ENCODE measurements at regions not wholly inside any gene's neighbourhood (a gene's known extent, or its start where the extent isn't known, plus 50 kb on each side); places are given as distances from the start of the nearest gene placed in this dataset.

DNA sequence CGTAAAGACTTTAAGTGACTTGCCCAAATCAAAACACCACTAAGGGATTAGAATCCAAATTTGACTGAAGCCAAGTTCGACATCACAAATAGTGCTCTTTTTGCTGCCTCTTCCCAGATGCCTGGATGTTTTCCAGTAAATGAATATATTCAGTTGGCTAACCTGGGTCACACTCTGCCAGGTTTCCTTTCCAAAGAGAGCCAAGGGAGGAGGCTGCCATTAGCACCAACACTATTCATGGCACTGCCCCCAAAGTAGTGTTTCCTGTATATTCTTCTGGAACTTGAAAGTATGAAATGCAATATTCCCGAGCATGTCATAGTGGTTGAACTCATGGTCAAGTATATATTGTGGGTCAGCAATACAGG lies 219.3 kb upstream of the UBASH3B start:
- no peak overlapping the region for H3K4me3 ChIP-seq (ENCODE audit: low read length)
- Mint-ChIP-seq H3K27ac (no peak overlapping the region), H3K4me3 (no peak overlapping the region), H3K9me3 (peaks cover 0 to 4% (median 0%) of the 10 kb centered on the region in 11 donors), H3K4me1 (peaks cover 0 to 11% (median 4%) of the 10 kb centered on the region in 7 donors), H3K36me3 (peaks cover 0 to 3% (median 0%) of the 10 kb centered on the region in 5 donors), H3K27me3 (peaks cover 12 to 40% (median 28%) of the 10 kb centered on the region in 5 donors)
- H3K27ac ChIP-seq (ENCODE audit: low read depth, low read length) = no peak overlapping the region
- ChIA-PET POLR2A (no interaction called here), CTCF (no interaction called here)
- DNase-seq = no peak
- H3K9me3 ChIP-seq (ENCODE audit: control insufficient read depth in 2 of 3, low read length in 3 of 3) = no peaks in the 10 kb centered on the region
- H3K4me1 ChIP-seq (ENCODE audit: control insufficient read depth in 2 of 2, insufficient read depth in 2 of 2, low read length in 2 of 2) = no peaks in the 10 kb centered on the region
- no peak for ATAC-seq
- no peaks in the 10 kb centered on the region for H3K36me3 ChIP-seq (ENCODE audit: control insufficient read depth in 2 of 3, insufficient read depth in 3 of 3, low read length in 3 of 3)
- H3K27me3 ChIP-seq (ENCODE audit: control insufficient read depth in 2 of 2, insufficient read depth in 2 of 2, low read length in 2 of 2) = peaks cover 0 to 7% of the 10 kb centered on the region in 2 donors
- intact Hi-C loops (cut with micrococcal nuclease) = no loop called here

DNA sequence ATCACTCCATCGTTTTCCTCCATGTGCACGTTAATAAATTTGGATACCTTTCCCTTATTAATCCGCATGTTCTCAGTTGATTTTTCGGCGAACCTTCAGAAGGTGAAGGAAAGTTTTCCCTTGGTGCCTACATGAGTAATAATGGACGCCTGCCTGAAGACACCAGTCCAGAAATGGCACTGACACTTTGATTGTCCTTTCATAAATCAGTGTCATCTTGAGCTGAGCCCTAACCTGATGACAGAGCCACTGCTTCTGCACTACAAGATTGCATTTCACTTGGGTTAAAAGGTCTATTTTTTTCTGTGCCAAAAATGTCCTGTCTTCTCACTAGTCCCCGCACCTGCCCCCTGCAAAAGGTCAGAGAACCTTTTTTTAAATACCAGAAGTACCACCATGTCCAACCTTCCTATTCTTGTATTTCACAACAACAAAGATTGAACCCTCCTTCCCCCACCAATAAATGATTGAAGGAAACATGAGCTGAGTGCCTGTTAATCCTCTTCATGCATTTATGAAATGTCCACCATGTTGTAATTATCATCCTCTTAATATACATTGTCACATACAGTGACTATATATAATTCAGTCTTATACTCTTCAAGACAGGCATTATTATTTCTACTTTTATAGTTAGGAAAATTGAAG lies 219.9 kb upstream of the UBASH3B start:
- peaks cover 0 to 3% (median 0%) of the 10 kb centered on the region in 5 donors for H3K36me3 Mint-ChIP-seq
- H3K27ac ChIP-seq (ENCODE audit: low read depth, low read length) = no peak overlapping the region
- no peaks in the 10 kb centered on the region for H3K36me3 ChIP-seq (ENCODE audit: control insufficient read depth in 2 of 3, insufficient read depth in 3 of 3, low read length in 3 of 3)
- ChIA-PET CTCF (no interaction called here), POLR2A (no interaction called here)
- peaks cover 0 to 5% of the 10 kb centered on the region in 2 donors for H3K27me3 ChIP-seq (ENCODE audit: control insufficient read depth in 2 of 2, insufficient read depth in 2 of 2, low read length in 2 of 2)
- peaks cover 0 to 8% (median 4%) of the 10 kb centered on the region in 7 donors for H3K4me1 Mint-ChIP-seq
- H3K4me3 Mint-ChIP-seq = no peak overlapping the region
- DNase-seq = no peak
- no peak overlapping the region for H3K4me3 ChIP-seq (ENCODE audit: low read length)
- H3K27ac Mint-ChIP-seq = no peak overlapping the region
- no peaks in the 10 kb centered on the region for H3K4me1 ChIP-seq (ENCODE audit: control insufficient read depth in 2 of 2, insufficient read depth in 2 of 2, low read length in 2 of 2)
- intact Hi-C loops (cut with micrococcal nuclease) = no loop called here
- H3K27me3 Mint-ChIP-seq = peaks cover 9 to 37% (median 27%) of the 10 kb centered on the region in 5 donors
- no peak for ATAC-seq
- H3K9me3 ChIP-seq (ENCODE audit: control insufficient read depth in 2 of 3, low read length in 3 of 3) = no peaks in the 10 kb centered on the region
- peaks cover 0 to 4% (median 0%) of the 10 kb centered on the region in 11 donors for H3K9me3 Mint-ChIP-seq

DNA sequence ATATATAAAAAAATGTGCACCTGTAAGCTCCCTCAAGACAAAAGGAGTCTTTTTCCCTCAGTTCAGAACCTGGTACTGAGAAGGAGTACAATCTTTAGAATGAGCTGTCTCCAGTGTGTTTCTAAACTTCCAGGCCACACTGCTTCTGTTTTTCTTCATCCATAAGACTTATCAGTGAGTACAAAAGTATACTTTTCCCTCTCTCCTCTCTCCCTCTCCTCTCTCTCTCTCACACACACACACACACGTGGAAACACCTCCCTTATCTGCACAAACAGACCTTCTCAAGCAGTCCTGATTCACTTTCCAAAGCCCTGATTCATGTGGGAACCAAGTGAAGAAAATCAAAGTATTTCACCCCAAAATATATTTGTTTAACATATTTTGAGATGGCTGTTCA lies 220.7 kb upstream of the UBASH3B start:
- H3K27me3 ChIP-seq (ENCODE audit: control insufficient read depth in 2 of 2, insufficient read depth in 2 of 2, low read length in 2 of 2) = no peaks in the 10 kb centered on the region
- peaks cover 0 to 4% (median 0%) of the 10 kb centered on the region in 11 donors for H3K9me3 Mint-ChIP-seq
- ChIA-PET POLR2A (no interaction called here), CTCF (no interaction called here)
- ATAC-seq (no peak), DNase-seq (no peak)
- no peak overlapping the region for H3K4me3 ChIP-seq (ENCODE audit: low read length)
- no peak overlapping the region for H3K27ac Mint-ChIP-seq
- intact Hi-C loops (cut with micrococcal nuclease) = no loop called here
- H3K4me1 Mint-ChIP-seq = peaks cover 0 to under 1% (median 0%) of the 10 kb centered on the region in 7 donors
- no peak overlapping the region for H3K27ac ChIP-seq (ENCODE audit: low read depth, low read length)
- H3K9me3 ChIP-seq (ENCODE audit: control insufficient read depth in 2 of 3, low read length in 3 of 3) = no peaks in the 10 kb centered on the region
- peaks cover 0 to 3% (median 0%) of the 10 kb centered on the region in 5 donors for H3K36me3 Mint-ChIP-seq
- no peak overlapping the region for H3K4me3 Mint-ChIP-seq
- no peaks in the 10 kb centered on the region for H3K36me3 ChIP-seq (ENCODE audit: control insufficient read depth in 2 of 3, insufficient read depth in 3 of 3, low read length in 3 of 3)
- no peaks in the 10 kb centered on the region for H3K4me1 ChIP-seq (ENCODE audit: control insufficient read depth in 2 of 2, insufficient read depth in 2 of 2, low read length in 2 of 2)
- H3K27me3 Mint-ChIP-seq = peaks cover 2 to 28% (median 21%) of the 10 kb centered on the region in 5 donors

DNA sequence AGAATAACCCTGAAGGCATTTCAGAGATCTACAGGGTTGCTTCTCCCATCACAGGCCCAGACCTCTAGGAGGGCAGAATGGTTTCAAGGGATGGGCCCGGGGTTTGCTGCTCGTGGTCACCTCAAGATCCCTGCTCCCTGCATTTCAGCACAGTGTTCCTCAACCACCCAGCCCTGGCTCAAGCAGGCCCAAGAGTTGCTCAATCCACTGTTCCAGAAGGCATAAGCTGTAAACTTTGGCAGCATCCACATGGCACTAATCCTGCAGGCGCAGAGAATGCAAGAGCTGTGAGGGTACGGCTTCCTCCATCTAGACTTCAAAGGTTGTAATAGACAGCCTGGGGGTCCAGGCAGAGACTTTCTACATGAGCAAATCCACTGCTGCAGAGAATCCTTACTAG lies 225.0 kb upstream of the UBASH3B start:
- ATAC-seq (no peak), DNase-seq (no peak)
- Mint-ChIP-seq H3K4me1 (no peaks in the 10 kb centered on the region), H3K27ac (no peak overlapping the region), H3K9me3 (peaks cover 0 to 3% (median 0%) of the 10 kb centered on the region in 11 donors), H3K4me3 (no peak overlapping the region), H3K27me3 (peaks cover 0 to 25% (median 14%) of the 10 kb centered on the region in 5 donors), H3K36me3 (no peaks in the 10 kb centered on the region)
- H3K36me3 ChIP-seq (ENCODE audit: control insufficient read depth in 2 of 3, insufficient read depth in 3 of 3, low read length in 3 of 3) = no peaks in the 10 kb centered on the region
- intact Hi-C loops (cut with micrococcal nuclease) = no loop called here
- H3K4me1 ChIP-seq (ENCODE audit: control insufficient read depth in 2 of 2, insufficient read depth in 2 of 2, low read length in 2 of 2) = no peaks in the 10 kb centered on the region
- no peak overlapping the region for H3K27ac ChIP-seq (ENCODE audit: low read depth, low read length)
- POLR2A ChIA-PET = no interaction called here
- CTCF ChIA-PET = no interaction called here
- no peak overlapping the region for H3K4me3 ChIP-seq (ENCODE audit: low read length)
- H3K27me3 ChIP-seq (ENCODE audit: control insufficient read depth in 2 of 2, insufficient read depth in 2 of 2, low read length in 2 of 2) = no peaks in the 10 kb centered on the region
- H3K9me3 ChIP-seq (ENCODE audit: control insufficient read depth in 2 of 3, low read length in 3 of 3) = no peaks in the 10 kb centered on the region

- no peak overlapping the region for H3K27ac Mint-ChIP-seq
- H3K27ac ChIP-seq (ENCODE audit: low read depth, low read length) = no peak overlapping the region
- no peaks in the 10 kb centered on the region for H3K9me3 ChIP-seq (ENCODE audit: control insufficient read depth in 2 of 3, low read length in 3 of 3)
- H3K4me3 ChIP-seq (ENCODE audit: low read length) = no peak overlapping the region
- H3K4me3 Mint-ChIP-seq = no peak overlapping the region
- CTCF ChIA-PET = no interaction called here
- H3K27me3 ChIP-seq (ENCODE audit: control insufficient read depth in 2 of 2, insufficient read depth in 2 of 2, low read length in 2 of 2) = no peaks in the 10 kb centered on the region
- peaks cover 0 to 28% (median 15%) of the 10 kb centered on the region in 5 donors for H3K27me3 Mint-ChIP-seq
- ATAC-seq (no peak), DNase-seq (no peak)
- H3K36me3 Mint-ChIP-seq = no peaks in the 10 kb centered on the region
- peaks cover 0 to 3% (median 0%) of the 10 kb centered on the region in 11 donors for H3K9me3 Mint-ChIP-seq
- no peaks in the 10 kb centered on the region for H3K4me1 ChIP-seq (ENCODE audit: control insufficient read depth in 2 of 2, insufficient read depth in 2 of 2, low read length in 2 of 2)
- H3K36me3 ChIP-seq (ENCODE audit: control insufficient read depth in 2 of 3, insufficient read depth in 3 of 3, low read length in 3 of 3) = no peaks in the 10 kb centered on the region
- H3K4me1 Mint-ChIP-seq = no peaks in the 10 kb centered on the region
- POLR2A ChIA-PET = no interaction called here
- intact Hi-C loops (cut with micrococcal nuclease) = no loop called here
Measured at GRCh38 chr11:122426073-122426472, 229.4 kb upstream of the UBASH3B start.

DNA sequence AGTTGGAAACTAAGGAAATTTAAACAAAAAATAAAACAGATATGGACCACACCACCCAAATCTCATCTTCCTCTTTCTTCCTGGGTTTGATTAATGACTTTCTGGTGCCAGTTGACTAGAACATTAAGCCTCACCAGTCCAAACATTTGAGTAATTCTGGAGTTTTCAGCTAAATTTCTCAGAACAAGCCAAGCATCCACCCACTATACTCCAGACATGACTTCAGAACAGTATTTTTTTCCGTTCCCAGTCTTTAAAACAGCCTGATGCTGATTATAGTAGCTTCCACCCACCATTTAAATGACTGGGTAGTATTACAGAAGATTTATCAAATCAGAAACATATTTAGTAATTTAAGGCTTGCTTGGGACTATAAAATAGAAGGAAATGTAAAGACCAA lies 230.9 kb upstream of the UBASH3B start:
- H3K4me1 ChIP-seq (ENCODE audit: control insufficient read depth in 2 of 2, insufficient read depth in 2 of 2, low read length in 2 of 2) = no peaks in the 10 kb centered on the region
- H3K27me3 ChIP-seq (ENCODE audit: control insufficient read depth in 2 of 2, insufficient read depth in 2 of 2, low read length in 2 of 2) = no peaks in the 10 kb centered on the region
- ATAC-seq = no peak
- Mint-ChIP-seq H3K36me3 (no peaks in the 10 kb centered on the region), H3K4me1 (no peaks in the 10 kb centered on the region), H3K27ac (no peak overlapping the region), H3K4me3 (no peak overlapping the region), H3K9me3 (peaks cover 0 to 3% (median 0%) of the 10 kb centered on the region in 11 donors), H3K27me3 (peaks cover 0 to 21% (median 15%) of the 10 kb centered on the region in 5 donors)
- ChIA-PET POLR2A (no interaction called here), CTCF (no interaction called here)
- H3K36me3 ChIP-seq (ENCODE audit: control insufficient read depth in 2 of 3, insufficient read depth in 3 of 3, low read length in 3 of 3) = no peaks in the 10 kb centered on the region
- no peaks in the 10 kb centered on the region for H3K9me3 ChIP-seq (ENCODE audit: control insufficient read depth in 2 of 3, low read length in 3 of 3)
- no peak for DNase-seq
- no peak overlapping the region for H3K4me3 ChIP-seq (ENCODE audit: low read length)
- H3K27ac ChIP-seq (ENCODE audit: low read depth, low read length) = no peak overlapping the region
- intact Hi-C loops (cut with micrococcal nuclease) = no loop called here

DNA sequence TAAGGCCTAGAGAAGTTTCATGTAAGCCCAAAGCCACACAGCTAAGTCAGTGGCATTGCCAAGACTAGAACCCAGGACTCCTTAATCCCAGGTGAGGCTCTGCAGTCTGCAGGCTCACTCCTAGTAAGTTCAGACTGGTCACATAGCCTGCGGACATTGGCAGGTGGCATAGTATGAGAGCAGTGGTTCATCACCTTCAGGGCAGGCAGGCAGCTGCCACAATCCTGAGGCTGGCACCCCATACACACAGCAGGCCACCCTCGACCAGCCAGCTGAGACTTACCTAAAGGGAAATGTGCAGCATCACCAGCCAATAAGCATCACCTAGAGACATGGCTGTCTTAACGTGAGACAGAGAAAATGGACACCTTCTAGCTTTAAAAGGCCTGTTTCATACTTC lies 231.6 kb upstream of the UBASH3B start:
- Histone ChIP-seq H3K4me3 (ENCODE audit: low read length) (no peak overlapping the region), H3K27ac (ENCODE audit: low read depth, low read length) (no peak overlapping the region), H3K9me3 (ENCODE audit: control insufficient read depth in 2 of 3, low read length in 3 of 3) (no peaks in the 10 kb centered on the region), H3K36me3 (ENCODE audit: control insufficient read depth in 2 of 3, insufficient read depth in 3 of 3, low read length in 3 of 3) (no peaks in the 10 kb centered on the region), H3K4me1 (ENCODE audit: control insufficient read depth in 2 of 2, insufficient read depth in 2 of 2, low read length in 2 of 2) (no peaks in the 10 kb centered on the region), H3K27me3 (ENCODE audit: control insufficient read depth in 2 of 2, insufficient read depth in 2 of 2, low read length in 2 of 2) (no peaks in the 10 kb centered on the region)
- H3K27ac Mint-ChIP-seq = no peak overlapping the region
- H3K36me3 Mint-ChIP-seq = no peaks in the 10 kb centered on the region
- peaks cover 0 to 22% (median 15%) of the 10 kb centered on the region in 5 donors for H3K27me3 Mint-ChIP-seq
- CTCF ChIA-PET = no interaction called here
- H3K4me3 Mint-ChIP-seq = no peak overlapping the region
- H3K9me3 Mint-ChIP-seq = peaks cover 0 to 4% (median 0%) of the 10 kb centered on the region in 11 donors
- no peak for DNase-seq
- H3K4me1 Mint-ChIP-seq = no peaks in the 10 kb centered on the region
- ATAC-seq = no peak
- POLR2A ChIA-PET = no interaction called here
- intact Hi-C loops (cut with micrococcal nuclease) = no loop called here
